ENCODE measurements at regions not wholly inside any gene's neighbourhood (a gene's known extent, or its start where the extent isn't known, plus 50 kb on each side); places are given as distances from the start of the nearest gene placed in this dataset.
A peak's percentile ranks its signal among the peaks of the same experiment; 100 is the strongest.

DNA sequence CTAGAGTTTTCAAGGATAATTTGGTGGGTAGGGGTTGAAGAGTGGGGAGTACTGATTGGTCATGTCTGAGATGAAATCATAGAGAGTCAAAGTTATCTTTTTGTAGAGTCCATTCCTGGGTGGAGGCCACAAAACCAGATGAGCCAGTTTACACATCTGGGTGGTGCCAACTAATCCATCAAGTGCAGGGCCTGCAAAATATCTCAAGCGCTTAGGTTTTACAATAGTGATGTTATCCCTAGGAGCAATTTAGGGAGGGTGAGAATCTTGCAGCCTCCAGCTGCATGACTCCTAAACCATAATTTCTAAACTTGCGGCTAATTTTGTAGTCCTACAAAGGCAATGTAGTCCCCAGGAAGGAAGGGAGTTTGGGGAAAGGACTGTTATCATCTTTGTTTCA is 988.3 kb upstream of the LCORL start:
- DNase-seq, result no peak

DNA sequence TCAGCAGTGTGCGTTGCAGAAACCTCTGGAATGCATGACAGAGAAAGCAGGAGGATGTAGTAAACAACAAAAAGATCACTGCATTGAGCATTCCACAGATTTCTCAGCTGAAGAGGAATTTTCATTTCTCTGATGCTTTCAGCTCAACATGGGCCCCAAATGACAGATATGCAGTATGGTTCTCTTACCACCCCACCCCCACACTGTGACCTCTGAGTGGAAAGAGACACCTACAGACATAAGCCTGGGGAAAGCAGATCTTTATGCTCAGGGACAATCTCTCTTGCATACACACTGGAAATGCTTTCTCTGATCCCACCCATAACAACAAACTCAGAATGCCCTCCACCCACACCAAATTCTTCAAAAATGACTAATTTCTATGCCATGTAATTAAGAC is 983.7 kb upstream of the LCORL start:
- DNase-seq, result no peak

DNA sequence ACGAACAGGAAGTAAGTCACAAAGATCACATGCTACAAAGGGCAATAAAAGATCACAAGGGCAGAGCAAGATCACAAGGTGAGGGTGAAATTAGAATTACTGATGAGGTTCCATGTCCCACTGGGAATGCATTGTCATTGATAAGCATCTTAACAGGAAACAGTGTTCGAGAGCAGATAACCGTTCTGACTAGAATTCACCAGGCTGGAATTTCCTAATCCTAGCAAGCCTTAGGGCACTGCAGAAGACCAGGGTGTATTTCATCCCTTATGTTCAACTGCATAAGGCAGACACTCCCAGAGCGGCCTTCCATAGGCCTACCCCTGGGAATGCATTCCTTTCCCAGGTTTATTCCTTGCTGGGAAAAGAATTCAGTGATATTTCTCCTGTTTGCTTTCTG is 980.6 kb upstream of the LCORL start:
- DNase-seq, result no peak

DNA sequence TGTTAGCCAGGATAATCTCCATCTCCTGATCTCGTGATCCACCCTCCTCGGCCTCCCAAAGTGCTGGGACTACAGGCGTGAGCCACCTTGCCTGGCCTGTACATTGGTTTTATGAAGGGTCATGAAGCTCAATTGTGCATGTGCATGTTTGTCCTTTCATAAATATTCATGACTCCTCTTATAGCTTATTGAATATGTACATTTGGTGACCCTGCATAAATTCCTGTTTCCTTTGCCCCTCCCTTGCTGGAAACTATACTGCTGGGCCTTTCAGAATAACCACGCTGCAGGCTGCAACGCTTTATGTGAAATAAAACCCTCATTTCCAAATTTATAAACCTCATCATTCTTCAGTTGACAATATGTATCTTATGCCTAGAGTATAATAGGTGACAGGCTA is 978.0 kb upstream of the LCORL start:
- no peak for DNase-seq

DNA sequence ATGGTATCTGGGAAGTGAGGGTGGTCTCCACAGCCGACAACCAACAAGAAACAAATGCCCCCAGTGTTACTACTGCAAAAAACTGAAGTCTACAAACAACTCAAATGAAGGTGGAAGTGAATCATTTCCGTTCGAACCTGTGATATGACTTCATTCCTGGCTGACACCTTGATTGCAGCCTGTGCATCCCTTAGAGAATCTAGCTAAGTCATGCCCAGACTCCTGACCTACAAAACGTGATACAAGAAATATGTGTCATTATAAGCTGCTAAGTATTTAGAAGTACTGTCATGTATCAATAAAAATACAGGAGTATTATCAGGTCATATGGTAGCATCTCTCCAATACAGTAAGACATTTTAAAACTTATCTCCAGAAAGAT is 959.7 kb upstream of the LCORL start:
- no peak for DNase-seq

DNA sequence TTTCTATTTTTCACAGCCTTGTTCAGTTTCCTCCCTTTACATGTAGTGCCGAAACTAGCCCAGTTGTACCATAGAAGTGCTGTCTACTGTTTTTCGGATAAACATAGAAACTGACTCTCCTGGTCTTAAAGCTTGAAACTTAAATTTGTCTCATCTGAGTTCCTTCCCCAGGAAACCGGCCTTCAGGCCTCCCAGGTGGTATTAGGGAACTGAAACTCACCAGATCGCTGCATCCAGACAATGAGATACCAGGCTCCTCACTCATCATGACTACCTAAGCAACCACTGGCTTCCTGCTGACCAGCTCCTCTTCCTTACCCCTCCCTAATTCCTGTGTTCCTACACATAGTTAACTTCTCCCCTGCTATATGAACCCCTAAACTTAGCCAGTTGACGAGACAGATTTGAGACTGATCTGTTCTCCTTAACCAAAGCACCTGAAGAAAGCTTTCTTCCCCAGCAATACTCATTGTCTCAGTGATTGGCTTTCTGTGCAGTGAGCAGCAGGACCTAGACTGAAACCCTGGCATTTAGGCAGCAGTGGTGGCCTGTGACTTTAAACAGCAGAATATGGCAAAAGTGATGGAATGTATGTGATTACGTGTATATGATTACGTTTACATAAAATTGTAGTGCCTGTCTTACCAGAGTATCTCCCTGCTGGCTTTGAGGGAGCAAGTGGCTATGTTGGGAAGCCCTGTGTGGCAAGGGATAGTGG is 959.1 kb upstream of the LCORL start:
- DNase-seq, result peak; percentile 19

DNA sequence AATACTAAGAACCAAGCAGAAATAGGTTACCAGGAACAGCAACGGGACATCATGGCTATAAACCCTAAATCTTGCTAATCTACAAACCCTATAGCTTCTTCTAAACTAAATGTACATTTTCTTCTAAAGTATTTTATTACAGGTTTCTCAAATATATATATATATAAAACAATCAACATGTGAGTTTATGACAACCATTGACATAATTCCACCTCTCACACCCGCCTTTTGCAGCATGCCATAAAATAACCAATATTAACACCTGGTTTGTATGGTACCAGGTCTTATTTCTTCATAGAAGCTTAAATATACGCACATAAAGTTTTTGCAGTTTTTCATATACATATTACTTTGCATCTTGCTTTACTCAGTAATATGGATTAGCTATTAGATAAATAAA is 955.3 kb upstream of the LCORL start:
- DNase-seq, result no peak

DNA sequence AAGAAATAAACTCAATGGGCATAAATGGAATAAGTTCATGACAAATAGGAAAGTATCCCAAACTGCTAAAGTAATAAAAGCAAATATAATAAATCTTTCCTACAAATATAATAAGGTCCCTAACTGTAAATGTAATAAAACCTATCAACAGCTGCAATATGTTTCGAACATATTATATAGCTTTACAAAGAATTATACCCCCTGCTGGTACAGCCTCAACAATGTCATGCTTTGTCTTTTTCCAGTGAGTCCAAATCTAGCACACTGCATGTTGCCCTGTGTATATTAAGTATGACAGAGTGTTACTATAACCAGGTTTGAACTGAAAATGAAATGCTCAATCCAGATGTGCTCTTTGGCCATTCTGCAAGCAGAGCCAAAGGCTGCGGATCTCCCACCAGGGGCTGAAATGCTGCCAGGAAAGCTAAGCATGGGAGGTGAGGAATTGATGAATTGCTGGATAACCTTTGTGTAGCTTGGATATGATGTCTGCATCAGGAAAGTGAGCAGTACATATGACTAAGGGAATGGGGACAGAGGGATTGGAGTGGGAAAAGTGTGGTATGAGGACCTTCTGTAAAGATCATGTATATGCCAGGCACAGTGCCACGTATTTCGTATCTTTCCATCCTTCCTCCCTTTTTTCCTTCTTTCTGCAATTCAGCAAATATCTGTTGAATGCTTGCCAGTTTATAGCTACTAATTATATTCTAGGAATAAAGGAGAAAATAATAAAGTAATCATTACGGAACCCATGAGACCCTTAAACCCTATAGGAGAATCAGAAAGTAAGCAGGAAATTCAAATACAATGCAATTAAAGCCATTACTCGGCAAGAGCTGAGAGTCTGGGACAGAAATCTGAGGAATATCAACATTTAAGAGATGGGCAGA is 954.6 kb upstream of the LCORL start:
- DNase-seq, result no peak

DNA sequence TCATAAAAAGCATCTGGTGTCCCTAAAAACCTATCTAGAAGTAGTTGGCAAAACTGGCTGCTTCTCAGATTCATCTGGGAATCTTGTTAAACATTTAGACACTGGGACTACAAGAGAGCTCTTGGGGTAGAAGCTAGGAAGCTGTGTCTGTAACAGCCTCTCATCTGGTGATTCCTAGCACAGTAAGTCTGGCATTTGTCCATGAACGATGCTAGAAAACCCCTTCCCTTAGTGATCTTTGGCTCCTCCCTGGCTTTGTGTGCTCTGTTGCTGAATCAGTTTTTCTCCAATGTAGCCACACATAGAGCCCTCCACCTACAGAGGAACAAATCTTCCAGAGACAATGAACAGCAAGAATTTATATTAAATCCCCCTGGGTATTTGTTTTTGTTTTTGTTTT is 951.7 kb upstream of the LCORL start:
- no peak for DNase-seq

DNA sequence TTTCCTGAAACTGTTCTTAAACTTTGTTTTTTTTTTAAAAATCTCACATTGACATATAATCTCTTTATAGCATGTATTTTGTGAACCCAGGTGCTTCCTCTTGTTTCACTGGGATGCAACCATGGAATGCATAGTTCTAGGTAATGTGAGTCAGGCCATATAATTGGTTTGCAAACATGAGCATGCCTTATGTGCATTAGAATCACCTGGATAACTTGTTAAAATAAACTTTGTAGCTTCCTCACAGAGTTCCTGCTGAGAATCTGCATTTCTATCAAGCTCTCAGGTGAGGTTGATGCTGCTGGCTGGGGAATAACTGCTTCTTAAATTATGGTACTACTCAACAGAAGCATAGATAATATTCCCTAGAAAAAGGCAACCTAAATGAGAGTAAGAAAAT is 940.3 kb upstream of the LCORL start:
- no peak for DNase-seq

DNA sequence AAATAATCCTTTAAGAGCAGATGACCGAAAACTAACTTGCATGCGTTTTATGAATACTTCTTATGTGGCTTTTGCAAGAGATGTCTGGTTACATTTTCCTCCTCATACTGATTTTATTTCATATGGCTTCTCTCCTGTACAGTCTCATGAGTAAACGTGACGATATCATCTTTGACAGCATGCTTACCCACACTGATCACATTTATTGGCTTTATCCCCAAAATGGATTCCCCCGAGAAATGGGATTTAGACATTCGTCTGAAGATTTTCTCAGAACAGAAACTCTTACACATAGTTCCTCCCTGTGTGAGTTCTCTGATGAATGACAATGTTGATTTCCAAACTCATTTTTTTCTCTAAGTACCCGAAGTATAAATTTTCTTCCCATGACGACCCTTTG is 939.7 kb upstream of the LCORL start:
- DNase-seq, result no peak

DNA sequence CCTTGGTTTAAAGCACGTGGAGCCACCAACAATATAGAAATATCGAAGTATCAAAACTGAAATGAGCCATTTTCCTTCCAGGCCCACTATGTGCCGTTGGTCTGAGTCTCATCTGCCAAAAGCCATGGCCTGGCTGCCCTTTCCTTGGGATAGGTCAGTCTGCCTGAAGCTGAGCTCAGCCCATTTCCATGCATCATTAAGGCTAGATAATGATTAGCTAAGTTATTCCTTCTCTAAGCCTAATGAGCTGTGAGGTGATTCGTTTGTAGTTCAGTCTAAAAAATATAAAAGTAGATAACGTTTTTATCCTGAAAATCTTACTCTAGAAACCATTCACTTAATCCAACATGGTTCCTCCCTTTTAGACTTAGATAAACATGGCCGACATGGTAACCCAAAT is 936.2 kb upstream of the LCORL start:
- no peak for DNase-seq

DNA sequence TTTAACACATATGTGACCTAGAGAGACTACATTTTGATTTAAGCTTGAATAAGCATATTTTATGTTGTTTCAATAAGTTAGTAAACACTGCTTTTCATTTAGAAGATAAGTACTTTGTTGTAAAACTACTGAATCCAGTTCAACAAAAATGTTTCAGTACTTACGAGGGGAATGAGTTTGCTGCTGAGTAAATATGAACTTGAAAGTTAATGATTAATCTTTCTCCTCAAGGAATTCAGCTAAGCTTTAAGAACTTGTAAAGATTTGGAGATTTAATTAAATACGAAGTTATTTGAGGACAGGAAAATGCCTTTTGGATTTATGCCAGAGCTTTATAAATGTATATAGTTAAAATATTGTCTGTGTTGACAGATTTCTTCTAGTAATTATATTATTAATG is 933.0 kb upstream of the LCORL start:
- no peak for DNase-seq

DNA sequence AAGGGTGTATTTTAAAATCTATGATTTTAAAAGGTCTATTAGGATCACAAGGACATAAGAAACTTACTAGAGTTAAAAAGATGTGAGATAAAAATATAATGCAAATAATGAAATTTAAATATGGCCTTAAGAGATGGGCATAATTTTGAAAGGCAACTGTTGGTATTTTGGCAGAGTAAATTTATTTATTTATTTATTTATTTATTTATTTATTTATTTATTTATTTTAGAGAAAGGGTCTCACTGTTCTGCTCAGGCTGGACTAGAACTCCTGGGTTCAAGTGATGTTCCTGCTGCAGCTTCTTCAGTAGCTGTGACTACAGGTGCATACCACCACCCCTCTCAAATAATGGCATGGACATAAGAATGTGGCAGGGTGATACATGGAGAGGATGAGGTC is 932.1 kb upstream of the LCORL start:
- DNase-seq, result no peak

DNA sequence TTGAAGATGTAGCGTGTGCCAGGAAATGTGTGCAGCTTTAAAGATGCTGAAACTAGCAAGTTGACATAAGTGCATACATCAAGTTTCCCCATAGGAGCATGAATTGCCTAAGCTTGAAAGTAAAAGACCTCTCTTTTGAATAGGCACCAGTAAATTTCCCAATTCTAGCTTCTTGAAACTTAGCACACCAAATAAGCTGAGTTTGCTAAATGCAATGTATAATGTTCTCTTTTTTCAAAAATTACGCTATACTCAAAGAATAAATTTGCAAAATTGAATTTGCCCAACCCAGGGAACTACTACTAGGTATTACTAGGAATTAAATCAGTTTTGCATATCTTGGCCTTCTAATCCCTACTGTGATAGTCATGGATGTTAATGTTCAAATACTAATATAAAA is 923.9 kb upstream of the LCORL start:
- DNase-seq, result no peak

DNA sequence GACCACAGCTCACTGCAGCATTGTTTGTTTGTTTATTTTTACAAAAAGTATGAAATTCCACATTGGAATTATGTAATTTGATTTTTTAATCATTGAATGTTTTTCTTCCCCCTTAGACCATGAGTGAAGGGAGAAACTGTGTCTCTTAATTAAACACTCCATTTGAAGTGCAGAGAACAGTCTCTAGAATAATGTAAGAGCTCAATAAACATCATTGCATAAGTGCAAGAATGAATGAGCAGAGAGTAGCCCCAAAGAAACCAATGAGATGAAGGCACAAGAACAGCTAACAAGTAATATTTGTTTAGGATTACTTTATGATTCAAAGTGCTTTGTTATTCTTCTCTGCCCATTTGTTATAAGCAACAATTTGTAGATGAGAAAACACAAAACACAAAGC is 921.3 kb upstream of the LCORL start:
- DNase-seq, result no peak

DNA sequence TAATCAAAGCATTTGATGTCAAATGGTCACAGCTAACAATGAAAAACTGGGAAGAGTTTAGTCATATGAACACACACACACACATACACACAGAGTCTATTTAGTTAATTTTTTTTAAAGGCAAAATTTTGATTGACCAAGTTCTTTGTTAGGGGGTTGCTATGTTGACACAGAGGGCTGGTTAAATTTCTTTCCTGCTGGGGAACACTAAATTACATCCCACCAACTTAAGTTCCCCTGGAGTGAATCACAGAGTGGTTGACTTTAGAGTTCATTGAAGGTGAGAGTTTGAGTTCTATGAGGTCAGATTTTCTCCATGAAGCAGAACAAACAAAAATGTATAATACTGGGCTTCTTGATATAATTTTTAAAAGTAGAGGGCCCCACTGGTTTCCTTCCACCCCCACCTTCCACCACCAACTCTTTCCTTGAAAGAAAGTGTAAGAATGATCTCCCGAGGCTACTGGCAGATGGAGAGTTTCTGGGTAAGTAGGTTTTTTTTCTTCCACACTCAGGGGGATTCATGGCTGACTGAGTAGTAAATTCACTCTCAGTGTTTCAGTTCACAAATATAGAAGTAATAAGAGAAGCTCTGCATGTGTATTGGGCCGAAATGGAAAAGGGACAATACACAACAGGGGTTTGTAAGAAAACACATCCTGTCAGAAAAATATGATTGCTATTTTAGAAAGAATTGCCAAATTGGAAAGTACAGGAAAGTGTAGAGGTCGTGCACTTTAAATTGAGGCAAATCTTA is 917.0 kb upstream of the LCORL start:
- DNase-seq, result no peak

DNA sequence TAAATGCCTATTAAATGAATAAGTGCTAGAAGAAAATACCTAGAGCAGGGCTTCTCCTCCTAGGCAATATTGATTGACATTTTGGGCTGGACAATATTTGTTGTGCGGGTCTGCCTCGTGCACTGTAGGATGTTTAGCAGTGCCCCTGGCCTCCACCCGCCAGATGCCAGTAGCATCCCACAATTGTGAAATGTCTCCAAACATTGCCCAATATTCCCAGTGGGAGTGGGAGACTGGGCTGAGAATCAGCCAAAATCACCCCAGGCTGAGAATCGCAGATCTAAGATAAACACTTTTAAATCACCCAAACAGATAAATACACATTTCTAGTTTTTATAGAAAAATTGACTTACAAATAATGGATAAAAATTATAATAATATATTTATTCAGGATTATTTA is 916.2 kb upstream of the LCORL start:
- no peak for DNase-seq

DNA sequence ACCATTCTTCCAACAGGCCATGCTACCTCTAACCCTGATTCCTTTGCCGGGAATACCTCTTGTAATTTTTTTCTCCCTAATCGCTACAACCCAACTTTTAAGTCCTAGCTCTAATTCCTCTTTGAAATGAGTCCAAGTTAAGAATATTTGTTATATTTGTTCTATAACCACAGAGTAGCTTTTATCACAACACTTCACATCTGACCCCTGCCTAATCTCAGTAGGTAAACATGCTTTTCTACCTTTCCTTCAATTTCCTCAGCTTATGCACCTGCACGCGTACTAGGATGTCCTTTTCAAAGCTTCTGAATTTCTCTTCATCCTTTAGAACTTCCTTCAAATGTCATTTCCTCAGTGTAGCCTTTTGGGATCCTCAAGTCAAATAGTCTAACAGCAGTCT is 915.5 kb upstream of the LCORL start:
- DNase-seq, result no peak

DNA sequence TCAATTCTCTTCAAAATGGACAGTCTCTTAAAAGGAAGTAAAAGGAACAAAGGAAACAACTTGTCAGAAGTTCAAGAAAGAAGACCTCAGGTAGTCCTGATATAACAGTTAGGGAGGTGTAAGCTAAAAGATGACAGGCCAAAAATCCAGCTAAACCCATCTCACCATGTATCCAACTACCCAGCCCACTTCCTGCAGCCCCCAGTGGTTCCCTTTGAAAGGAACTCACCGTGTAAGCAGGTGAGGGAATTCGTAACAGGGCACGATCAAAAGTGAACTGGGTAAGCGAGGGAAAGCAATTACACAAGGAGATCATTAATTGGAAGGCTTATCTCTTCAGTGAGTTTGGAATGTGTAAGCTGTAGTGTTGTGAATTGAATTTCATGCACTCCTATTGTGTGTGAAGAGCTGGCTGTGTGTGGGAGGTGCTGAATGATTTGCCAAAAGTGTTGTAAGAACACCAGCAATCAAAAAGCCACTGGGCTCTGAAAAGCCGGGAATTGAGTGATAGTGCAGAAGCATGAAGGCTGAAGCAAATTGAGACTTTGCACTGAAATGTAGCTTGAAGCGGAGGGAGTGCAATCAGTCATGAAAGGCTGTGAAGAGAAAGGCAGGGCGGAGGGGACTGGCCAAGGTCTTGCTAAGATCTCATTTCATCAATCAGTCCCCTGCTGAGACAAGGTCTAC is 914.2 kb upstream of the LCORL start:
- DNase-seq, result no peak

DNA sequence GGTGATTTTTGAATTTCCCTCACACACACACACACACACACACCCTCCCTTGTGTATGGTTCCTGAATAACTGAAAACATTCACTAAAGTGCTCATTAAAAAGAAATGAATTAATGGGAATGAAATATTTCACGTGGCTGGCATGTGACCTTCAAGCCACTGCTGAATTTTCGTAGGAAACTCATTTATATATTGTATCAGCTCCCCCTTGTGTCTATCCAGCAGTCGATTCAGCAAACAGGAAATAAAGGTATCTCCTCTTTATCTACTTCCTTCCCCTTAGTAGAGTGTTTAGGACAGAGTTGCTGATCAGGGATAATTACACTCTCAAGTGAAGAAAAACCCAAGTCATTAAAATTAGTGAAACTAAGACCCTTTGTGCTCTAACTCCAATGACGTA is 912.6 kb upstream of the LCORL start:
- no peak for DNase-seq

DNA sequence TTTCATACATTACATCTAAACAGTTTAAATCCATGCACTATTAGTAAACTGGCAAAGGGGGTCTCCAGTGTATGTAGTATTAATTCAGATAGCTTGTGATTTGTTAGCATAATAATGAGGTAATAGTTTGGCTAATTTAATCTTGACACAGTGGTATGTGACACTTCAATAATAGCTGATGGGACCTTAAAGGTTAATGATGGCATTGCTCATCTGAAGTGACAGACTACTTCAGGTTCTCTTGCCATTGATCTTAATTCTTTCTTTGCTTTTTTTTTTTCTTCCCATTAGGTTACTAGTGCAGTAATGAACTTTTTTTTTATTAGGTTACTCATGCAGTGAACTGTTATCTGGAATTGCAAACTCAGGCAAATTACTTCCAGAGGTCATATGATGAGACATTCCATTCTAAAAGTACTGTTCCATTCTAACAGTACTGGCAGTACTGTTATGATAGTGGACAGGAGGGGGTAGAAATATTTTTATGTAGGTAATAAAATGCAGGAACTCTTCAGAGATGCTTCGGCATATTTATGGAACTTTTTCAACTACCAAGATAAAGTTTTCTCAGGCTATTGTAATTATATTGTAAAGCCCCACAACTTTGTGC is 911.3 kb upstream of the LCORL start:
- no peak for DNase-seq

Measured in MV-4-11 (cell line).